SK-N-MC (cell line): ENCODE measurements at regions not wholly inside any gene's neighbourhood (a gene's known extent, or its start where the extent isn't known, plus 50 kb on each side); places are given as distances from the start of the nearest gene placed in this dataset.
"Not testable (repeated sequence)": the region's sequence is repeated elsewhere in the genome, so short reads cannot be mapped to it uniquely, and the experiment has no call there.

Source experiments
- EZH2 ChIP-seq: fragments of 200-600 bp; sonication (generic); IDR thresholded peaks from one replicate; pipeline ENCODE4 v1.6.1; 2017; ENCODE audit warnings: antibody characterized with exemption
- FOXP2 ChIP-seq: optimal IDR thresholded peaks from 2 replicates; pipeline ENCODE3; 2011; ENCODE audit warnings: mild to moderate bottlenecking, moderate library complexity; ENCODE audit not compliant: insufficient read depth; ENCODE audit errors: extremely low read length, control extremely low read depth
- POLR2AphosphoS5 ChIP-seq: IDR thresholded peaks from 2 replicates; pipeline ENCODE4 v1.6.1; 2012; ENCODE audit warnings: mild to moderate bottlenecking, low read depth, low read length, borderline replicate concordance

DNA sequence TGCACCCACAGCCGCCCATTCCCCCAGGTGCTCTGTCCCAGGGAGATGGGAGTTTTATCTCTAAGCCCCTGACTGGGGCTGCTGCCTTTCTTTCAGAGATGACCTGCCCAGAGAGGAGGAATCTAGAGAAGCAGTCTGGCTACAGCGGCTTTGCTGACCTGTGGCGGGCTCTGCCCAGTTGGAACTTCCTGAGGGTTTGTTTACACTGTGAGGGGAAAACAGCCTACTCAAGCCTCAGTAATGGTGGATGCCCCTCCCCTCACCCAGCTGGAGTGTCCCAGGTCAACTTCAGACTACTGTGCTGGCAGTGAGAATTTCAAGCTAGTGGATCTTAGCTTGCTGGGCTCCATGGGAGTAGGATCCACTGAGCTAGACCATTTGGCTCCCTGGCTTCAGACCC lies 428.6 kb upstream of the GCFC2 start:
- TF ChIP-seq POLR2AphosphoS5, EZH2, FOXP2: not testable (repeated sequence)
